ENCODE measurements at regions not wholly inside any gene's neighbourhood (a gene's known extent, or its start where the extent isn't known, plus 50 kb on each side); places are given as distances from the start of the nearest gene placed in this dataset.

- no peak for DNase-seq (ENCODE audit: low read depth)
Measured at GRCh38 chr3:181764544-181764943, 52.8 kb downstream of the SOX2 start.

GRCh38 chr3:181770296-181770695, 58.6 kb downstream of the SOX2 start:
- no peak for DNase-seq (ENCODE audit: low read depth)

- no peak for DNase-seq (ENCODE audit: low read depth)
Measured at GRCh38 chr3:181771120-181771519, 59.4 kb downstream of the SOX2 start.

GRCh38 chr3:181772166-181772565, 60.4 kb downstream of the SOX2 start:
- DNase-seq (ENCODE audit: low read depth), result no peak

GRCh38 chr3:181773921-181774320, 62.2 kb downstream of the SOX2 start:
- DNase-seq (ENCODE audit: low read depth), result no peak

- no peak for DNase-seq (ENCODE audit: low read depth)
Measured at GRCh38 chr3:181782306-181782954, 70.7 kb downstream of the SOX2 start.

GRCh38 chr3:181790561-181790960, 78.8 kb downstream of the SOX2 start:
- no peak for DNase-seq (ENCODE audit: low read depth)

- DNase-seq (ENCODE audit: low read depth), result no peak
Measured at GRCh38 chr3:181791056-181791955, 79.6 kb downstream of the SOX2 start.

GRCh38 chr3:181793006-181793405, 81.3 kb downstream of the SOX2 start:
- DNase-seq (ENCODE audit: low read depth), result no peak

- DNase-seq (ENCODE audit: low read depth), result no peak
Measured at GRCh38 chr3:181794011-181794790, 82.5 kb downstream of the SOX2 start.

GRCh38 chr3:181796641-181797040, 84.9 kb downstream of the SOX2 start:
- DNase-seq (ENCODE audit: low read depth), result no peak

- no peak for DNase-seq (ENCODE audit: low read depth)
Measured at GRCh38 chr3:181797431-181797830, 85.7 kb downstream of the SOX2 start.

GRCh38 chr3:181805703-181806102, 94.0 kb downstream of the SOX2 start:
- DNase-seq (ENCODE audit: low read depth), result no peak

GRCh38 chr3:181808053-181808452, 96.3 kb downstream of the SOX2 start:
- no peak for DNase-seq (ENCODE audit: low read depth)

GRCh38 chr3:181823716-181824115, 112.0 kb downstream of the SOX2 start:
- no peak for DNase-seq (ENCODE audit: low read depth)

GRCh38 chr3:181824961-181825360, 113.2 kb downstream of the SOX2 start:
- DNase-seq (ENCODE audit: low read depth), result no peak

- no peak for DNase-seq (ENCODE audit: low read depth)
Measured at GRCh38 chr3:181839039-181839915, 127.6 kb downstream of the SOX2 start.

GRCh38 chr3:181839916-181840297, 128.2 kb downstream of the SOX2 start:
- no peak for DNase-seq (ENCODE audit: low read depth)

GRCh38 chr3:181844211-181844610, 132.5 kb downstream of the SOX2 start:
- no peak for DNase-seq (ENCODE audit: low read depth)

GRCh38 chr3:181847276-181847675, 135.6 kb downstream of the SOX2 start:
- no peak for DNase-seq (ENCODE audit: low read depth)

GRCh38 chr3:181851063-181851462, 139.3 kb downstream of the SOX2 start:
- DNase-seq (ENCODE audit: low read depth), result no peak

- no peak for DNase-seq (ENCODE audit: low read depth)
Measured at GRCh38 chr3:181855825-181856224, 144.1 kb downstream of the SOX2 start.
